ENCODE measurements at regions not wholly inside any gene's neighbourhood (a gene's known extent, or its start where the extent isn't known, plus 50 kb on each side); places are given as distances from the start of the nearest gene placed in this dataset.

- Histone ChIP-seq H3K9me3 (no peaks in the 10 kb centered on the region), H3K36me3 (no peaks in the 10 kb centered on the region), H3K4me3 (no peak overlapping the region), H3K27me3 (no peaks in the 10 kb centered on the region), H3K27ac (no peak overlapping the region), H3K4me1 (peaks cover 0 to under 1% (median 0%) of the 10 kb centered on the region in 4 donors)
- no peak for DNase-seq
- in situ Hi-C loops (cut with MboI; ENCODE audit: low pct_ligation_motif_present in 1 of 4, low pct_unique_long_range_greater_than_20kb in 1 of 4, low sequenced_read_pairs in 3 of 4) (no loop called here), intact Hi-C loops (cut with DNase I; ENCODE audit: low total_unique reads) (no loop called here)
- TF ChIP-seq POLR2A (IDR thresholded peaks at IDR 0.05) (no peak), CTCF (IDR thresholded peaks at IDR 0.05) (no peak), POLR2AphosphoS5 (IDR thresholded peaks at IDR 0.05) (no peak), EP300 (IDR thresholded peaks at IDR 0.05; ENCODE audit: low read depth) (no peak)
- WGBS, 2 donors (ENCODE audit: low coverage in 1 of 2): 88 to 89% methylated on average over 4 of the region's 4 CpGs
These were observed 61.6 kb upstream of the DYRK2 start for GRCh38 chr12:67586951-67587350.

GRCh38 chr12:67589078-67589477 is 59.5 kb upstream of the DYRK2 start:
- no peak overlapping the region for H3K27ac ChIP-seq
- H3K4me1 ChIP-seq: peaks cover 0 to 19% (median 8%) of the 10 kb centered on the region in 4 donors
- H3K27me3 ChIP-seq: no peaks in the 10 kb centered on the region
- H3K9me3 ChIP-seq: no peaks in the 10 kb centered on the region
- TF ChIP-seq POLR2A (IDR thresholded peaks at IDR 0.05): no peak
- TF ChIP-seq CTCF (IDR thresholded peaks at IDR 0.05): no peak
- no peak for TF ChIP-seq EP300 (IDR thresholded peaks at IDR 0.05; ENCODE audit: low read depth)
- no peak for TF ChIP-seq POLR2AphosphoS5 (IDR thresholded peaks at IDR 0.05)
- in situ Hi-C loops (cut with MboI; ENCODE audit: low pct_ligation_motif_present in 1 of 4, low pct_unique_long_range_greater_than_20kb in 1 of 4, low sequenced_read_pairs in 3 of 4): no loop called here
- no peaks in the 10 kb centered on the region for H3K36me3 ChIP-seq
- DNase-seq: no peak
- H3K4me3 ChIP-seq: no peak overlapping the region
- intact Hi-C loops (cut with DNase I; ENCODE audit: low total_unique reads): no loop called here
- 94% methylated on average over 3 of the region's 3 CpGs; no CpG with 5 or more reads in 1 of the 2 donors for WGBS, 2 donors (ENCODE audit: low coverage in 1 of 2)

GRCh38 chr12:67590149-67590790 is 58.3 kb upstream of the DYRK2 start:
- no peak for DNase-seq
- Histone ChIP-seq H3K27ac (no peak overlapping the region), H3K27me3 (no peaks in the 10 kb centered on the region), H3K4me3 (no peak overlapping the region), H3K4me1 (peaks cover 0 to 19% (median 8%) of the 10 kb centered on the region in 4 donors), H3K36me3 (no peaks in the 10 kb centered on the region), H3K9me3 (no peaks in the 10 kb centered on the region)
- TF ChIP-seq CTCF (IDR thresholded peaks at IDR 0.05) (no peak), EP300 (IDR thresholded peaks at IDR 0.05; ENCODE audit: low read depth) (no peak), POLR2A (IDR thresholded peaks at IDR 0.05) (no peak)
- WGBS, 2 donors (ENCODE audit: low coverage in 1 of 2): 41 to 60% methylated on average over 3 to 4 of the region's 4 CpGs
- in situ Hi-C loops (cut with MboI; ENCODE audit: low pct_ligation_motif_present in 1 of 4, low pct_unique_long_range_greater_than_20kb in 1 of 4, low sequenced_read_pairs in 3 of 4) (no loop called here), intact Hi-C loops (cut with DNase I; ENCODE audit: low total_unique reads) (no loop called here)

DNA sequence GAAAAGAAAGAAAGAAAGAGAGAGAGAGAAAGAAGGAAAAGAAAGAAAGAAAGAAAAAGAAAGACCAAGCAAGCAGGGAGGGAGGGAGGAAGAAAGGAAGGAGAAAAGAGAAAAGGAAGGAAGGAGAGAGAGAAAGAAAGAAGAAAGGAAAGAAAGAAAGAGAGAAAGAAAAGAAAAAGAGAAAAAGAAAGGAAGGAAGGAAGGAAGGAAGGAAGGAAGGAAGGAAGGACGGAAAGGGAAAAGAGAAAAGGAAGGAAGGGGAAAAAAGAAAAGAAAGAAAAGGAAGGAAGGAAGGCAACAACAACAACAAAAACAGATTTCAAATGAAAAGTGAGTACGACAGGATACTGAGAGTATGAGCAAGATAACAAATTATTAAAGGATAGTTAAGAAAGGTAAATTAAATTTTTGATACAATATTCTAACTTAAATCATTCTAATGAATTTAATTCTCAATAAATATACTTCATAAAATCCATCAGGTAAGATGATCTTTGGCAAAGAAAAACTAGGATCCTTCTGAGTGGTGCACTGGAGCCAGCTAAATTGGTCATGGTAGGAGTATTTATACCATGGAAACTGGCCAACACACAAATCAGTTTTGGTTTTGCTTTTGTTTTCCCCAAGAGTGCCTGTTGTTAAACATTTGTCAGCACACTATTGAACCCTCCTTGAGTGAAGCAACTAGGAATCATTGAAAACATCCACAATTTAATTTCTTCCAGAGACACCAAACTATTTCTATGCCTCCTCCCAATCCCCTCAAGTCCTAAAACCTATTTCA is 56.1 kb upstream of the DYRK2 start:
- no peaks in the 10 kb centered on the region for H3K36me3 ChIP-seq
- TF ChIP-seq POLR2A (IDR thresholded peaks at IDR 0.05): no peak
- no peak for TF ChIP-seq POLR2AphosphoS5 (IDR thresholded peaks at IDR 0.05)
- TF ChIP-seq EP300 (IDR thresholded peaks at IDR 0.05; ENCODE audit: low read depth): no peak
- no peak for TF ChIP-seq CTCF (IDR thresholded peaks at IDR 0.05)
- H3K4me1 ChIP-seq: peaks cover 0 to 19% (median 8%) of the 10 kb centered on the region in 4 donors
- H3K9me3 ChIP-seq: no peaks in the 10 kb centered on the region
- H3K27me3 ChIP-seq: no peaks in the 10 kb centered on the region
- no peak for DNase-seq
- WGBS, 2 donors (ENCODE audit: low coverage in 1 of 2): 85 to 96% methylated on average over 2 of the region's 2 CpGs
- in situ Hi-C loops (cut with MboI; ENCODE audit: low pct_ligation_motif_present in 1 of 4, low pct_unique_long_range_greater_than_20kb in 1 of 4, low sequenced_read_pairs in 3 of 4) (no loop called here), intact Hi-C loops (cut with DNase I; ENCODE audit: low total_unique reads) (no loop called here)
- H3K4me3 ChIP-seq: no peak overlapping the region
- H3K27ac ChIP-seq: peak overlapping the region in 1 of 4 donors; percentile 66

All from transverse colon (tissue), 4 donors.